NCI-H1694 (cell line): ENCODE measurements at regions not wholly inside any gene's neighbourhood (a gene's known extent, or its start where the extent isn't known, plus 50 kb on each side); places are given as distances from the start of the nearest gene placed in this dataset.
"Not testable (repeated sequence)": the region's sequence is repeated elsewhere in the genome, so short reads cannot be mapped to it uniquely, and the experiment has no call there.

Experiments
- DNase-seq: peaks from one replicate; lab custom pipeline; 2025; lab: John Stamatoyannopoulos, UW

DNA sequence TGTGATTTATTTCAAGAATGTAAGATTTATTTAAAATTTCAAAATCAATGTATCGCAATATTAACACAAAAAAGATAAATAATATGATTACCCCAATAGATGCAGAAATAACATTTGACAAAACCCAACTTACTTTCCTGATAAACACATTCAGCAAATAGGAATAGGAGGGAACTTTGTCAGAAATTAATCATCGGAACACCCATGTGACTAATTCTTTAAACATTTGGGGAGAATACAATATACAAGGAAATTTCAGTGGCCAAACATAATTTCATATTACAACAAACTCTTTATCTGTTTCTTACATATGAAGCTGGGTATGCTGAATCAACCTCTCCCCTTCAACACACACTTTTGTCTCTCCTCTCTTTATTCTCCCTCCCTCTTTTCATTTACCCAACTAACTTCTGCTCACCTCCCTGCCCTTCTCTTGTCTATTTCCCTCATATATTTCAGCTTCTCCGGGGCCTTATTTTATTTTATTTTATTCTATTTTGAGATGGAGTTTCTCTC, 309.6 kb upstream of the CNTNAP5 start:
- no peak for DNase-seq

DNA sequence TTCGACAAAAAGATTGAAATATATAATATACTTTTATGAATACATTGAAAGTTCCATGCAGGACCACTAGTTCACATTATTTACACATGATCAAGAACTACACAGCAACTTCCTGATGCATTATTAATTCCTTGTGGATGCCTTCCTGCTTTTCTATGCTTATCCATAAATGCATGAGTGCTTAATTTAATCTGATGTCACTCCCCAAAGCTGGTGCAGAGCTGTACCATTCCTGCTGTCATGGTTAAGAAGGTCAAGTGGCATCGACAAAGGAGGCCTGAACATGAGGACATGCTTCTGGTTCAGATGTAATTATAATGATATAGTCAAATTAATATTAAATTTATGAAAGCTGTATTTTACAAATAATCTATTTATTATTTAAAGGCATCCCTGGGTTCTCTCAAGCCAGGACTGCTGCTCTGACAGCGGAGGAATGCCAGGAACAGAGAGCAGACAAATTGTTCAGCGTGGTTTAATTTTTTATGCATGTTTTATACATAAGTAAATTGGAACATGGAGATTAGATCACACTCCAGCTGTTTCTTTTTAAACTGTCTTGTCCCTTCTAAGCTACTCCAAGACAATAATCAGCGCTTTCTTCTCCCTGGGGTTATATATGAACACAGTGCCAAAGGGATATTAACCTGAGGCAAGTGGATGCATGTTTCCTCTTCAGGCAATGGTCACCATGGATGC, 307.3 kb upstream of the CNTNAP5 start:
- no peak for DNase-seq

DNA sequence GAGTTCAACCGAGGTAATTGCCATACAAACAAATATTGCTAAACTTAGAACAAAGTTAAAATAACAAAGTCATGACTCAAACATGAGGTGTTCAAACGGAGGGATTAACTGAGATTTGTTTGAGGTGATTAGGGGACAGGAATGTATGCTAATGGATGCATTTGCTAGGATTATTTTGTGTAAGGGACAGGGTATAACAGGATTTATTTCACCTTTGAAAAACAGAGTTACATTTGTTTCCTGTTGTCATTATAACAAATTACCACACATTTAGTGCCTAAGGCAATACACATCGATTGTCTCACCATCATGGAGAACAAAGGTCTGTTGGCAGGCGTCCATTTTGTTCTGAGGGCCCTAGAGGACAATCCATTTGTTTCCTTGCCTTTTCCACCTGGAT, 304.3 kb upstream of the CNTNAP5 start:
- DNase-seq = no peak

DNA sequence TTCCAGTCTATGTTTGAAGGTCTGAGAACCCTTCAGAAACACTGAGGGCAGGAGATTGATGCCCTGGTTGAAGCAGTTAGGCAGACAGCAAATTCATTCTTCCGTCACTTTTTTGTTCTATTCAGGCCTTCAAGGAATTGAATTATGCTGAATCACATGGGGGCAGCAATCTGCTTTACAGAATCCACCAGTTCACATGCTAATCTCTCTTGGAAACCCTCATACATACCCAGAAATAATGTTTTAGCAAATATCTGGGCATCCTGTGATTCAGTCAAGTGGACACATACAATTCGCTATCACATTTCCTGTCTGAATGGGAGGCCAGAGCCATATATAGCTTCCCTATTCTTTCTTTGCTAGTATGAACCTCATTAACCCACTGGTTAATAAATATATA, 301.4 kb upstream of the CNTNAP5 start:
- DNase-seq = no peak

DNA sequence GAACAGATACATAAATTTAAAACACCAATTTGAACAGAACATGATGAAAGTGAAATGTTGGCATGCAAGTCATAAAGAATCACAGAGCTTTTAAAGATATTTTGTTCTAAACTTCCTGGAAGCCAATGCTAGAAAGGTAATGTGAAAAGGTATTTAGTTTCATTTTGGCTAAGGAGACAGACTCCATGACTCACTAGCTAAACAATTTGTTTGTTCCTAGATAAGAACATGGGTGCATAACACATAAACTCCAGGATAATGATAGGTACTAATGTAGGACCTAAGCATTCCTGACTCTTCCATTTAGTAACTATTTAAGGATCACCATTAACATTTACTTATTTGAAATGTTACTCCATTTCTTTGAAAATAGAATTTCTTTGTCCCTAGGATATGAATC, 292.5 kb upstream of the CNTNAP5 start:
- no peak for DNase-seq

DNA sequence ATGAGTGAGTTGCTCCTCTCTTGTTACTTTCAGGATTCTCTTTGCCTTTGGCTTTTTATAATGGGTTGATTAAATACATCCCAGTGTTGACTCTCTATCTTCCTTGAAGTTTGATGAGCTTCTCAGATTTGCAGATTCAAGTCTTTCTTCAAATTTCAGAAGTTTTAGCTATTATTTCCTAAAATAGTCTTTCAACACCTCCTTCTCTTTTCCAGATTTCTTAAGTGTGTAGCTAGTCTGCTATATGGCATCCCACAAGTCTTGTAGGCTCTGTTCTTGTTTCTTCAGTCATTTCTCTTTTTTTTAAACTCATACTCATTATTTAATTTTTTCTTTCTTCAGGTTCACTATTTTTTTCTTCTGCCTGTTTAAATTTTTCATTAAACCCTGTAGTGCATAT, 287.7 kb upstream of the CNTNAP5 start:
- no peak for DNase-seq

DNA sequence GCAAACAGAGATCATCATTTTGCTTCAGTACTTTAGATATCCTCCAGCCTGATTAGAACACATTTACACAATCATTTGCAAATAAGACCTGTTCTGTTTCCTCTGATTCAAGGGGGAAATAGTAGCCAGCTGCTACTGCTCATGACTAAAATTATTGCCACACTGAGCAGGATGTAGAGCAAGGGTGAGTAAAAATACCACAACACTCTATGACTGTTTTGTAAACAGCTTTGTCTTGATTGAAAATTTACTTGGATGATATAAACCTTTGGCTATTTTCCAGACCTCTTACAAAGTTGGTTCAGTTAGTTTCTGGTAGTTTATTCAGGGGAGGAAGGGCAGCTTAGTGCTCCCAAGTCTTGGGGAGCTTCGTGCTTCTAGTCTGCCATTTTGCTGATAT, 286.4 kb upstream of the CNTNAP5 start:
- DNase-seq = no peak

DNA sequence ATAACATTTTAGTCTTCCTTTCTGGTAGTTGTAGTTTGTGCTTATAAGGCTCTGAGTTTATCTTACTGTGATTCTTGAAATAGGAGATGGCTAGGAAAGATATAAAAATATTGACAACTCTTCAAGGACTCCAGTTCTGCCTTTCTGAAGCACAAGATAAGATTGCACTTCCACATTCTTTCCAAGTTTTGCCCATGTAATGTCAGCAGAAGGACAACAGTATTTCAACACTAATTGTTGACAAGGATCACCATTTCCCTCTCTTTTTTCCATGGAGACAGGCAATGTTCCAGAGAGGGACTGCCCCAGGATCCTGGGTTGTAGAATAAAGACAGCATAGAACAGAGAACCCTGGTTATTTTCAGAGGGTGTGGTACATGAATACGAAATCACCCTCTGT, 279.1 kb upstream of the CNTNAP5 start:
- no peak for DNase-seq

DNA sequence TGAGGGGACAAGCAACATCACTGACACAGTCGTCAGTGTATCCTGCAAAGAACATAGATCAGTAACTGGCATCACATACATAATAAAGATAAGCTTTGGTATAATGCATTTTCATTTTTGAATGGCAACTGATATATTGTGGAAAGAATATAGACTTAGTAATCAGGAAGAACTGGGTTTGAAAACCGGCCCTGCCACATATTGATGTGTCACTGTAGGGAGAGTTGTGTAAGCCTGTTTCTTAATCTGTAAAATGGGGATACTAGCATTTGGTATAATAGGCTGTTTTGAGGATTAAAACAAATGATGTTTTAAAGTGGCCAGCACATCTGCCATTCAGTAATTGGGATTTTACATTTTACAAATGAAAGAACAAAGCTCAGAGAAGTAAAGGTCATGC, 277.8 kb upstream of the CNTNAP5 start:
- DNase-seq = no peak

DNA sequence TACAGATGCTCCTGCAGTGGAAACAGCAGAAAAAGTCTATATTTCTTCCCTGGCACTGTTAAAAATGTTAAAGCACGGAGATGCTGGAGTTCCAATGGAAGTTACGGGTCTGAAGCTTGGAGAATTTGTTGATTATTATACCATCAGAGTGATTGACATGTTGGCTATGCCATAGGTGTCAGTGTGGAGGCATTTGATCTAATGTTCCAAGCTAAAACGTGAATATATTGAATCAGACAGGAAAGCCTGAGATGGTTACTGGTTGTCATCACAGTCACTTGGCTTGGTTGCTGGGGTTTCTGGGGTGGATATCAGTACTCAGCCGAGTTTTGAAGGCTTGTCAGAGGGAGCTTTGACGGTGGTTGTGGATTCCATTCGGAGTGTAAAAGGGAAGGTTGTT, 262.9 kb upstream of the CNTNAP5 start:
- no peak for DNase-seq

DNA sequence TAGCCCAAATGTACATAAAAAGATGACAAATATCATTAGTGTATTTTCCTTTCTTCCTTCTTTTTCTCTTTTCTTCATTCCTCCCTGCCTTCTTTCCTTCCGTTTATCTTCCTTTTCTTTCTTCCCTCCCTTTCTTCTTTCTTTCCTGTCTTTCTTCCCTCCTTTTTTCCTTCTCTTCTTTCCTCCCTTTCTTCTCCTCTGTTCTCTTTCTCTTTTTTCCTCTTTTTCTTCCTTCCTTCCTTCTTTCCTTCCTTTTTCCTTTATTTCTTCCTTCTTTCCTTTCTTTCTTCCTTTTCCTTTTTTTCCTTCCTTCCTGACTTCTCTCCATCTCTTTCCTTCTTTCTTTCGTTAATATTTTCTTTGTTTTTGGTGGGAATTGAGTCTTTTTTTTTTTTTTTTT, 256.9 kb upstream of the CNTNAP5 start:
- DNase-seq = no peak

DNA sequence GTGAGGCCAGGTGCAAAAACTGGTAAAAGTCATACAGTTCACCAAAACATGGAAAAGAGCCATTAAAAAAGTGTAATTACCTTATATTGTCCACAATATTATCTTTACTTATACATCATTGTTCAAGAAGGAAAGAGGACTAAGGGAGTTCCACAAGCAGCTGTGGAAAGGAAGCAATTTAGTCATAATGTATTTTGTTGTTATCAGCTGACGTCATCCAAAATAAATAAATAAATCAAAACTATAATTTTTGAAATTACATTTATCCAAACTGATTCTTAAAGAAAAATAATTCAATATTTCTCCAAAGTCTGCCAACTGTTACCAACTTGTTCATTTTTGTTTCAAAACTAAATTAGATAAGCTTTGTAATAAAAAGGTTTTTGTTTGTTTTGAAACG, 256.1 kb upstream of the CNTNAP5 start:
- DNase-seq = no peak

DNA sequence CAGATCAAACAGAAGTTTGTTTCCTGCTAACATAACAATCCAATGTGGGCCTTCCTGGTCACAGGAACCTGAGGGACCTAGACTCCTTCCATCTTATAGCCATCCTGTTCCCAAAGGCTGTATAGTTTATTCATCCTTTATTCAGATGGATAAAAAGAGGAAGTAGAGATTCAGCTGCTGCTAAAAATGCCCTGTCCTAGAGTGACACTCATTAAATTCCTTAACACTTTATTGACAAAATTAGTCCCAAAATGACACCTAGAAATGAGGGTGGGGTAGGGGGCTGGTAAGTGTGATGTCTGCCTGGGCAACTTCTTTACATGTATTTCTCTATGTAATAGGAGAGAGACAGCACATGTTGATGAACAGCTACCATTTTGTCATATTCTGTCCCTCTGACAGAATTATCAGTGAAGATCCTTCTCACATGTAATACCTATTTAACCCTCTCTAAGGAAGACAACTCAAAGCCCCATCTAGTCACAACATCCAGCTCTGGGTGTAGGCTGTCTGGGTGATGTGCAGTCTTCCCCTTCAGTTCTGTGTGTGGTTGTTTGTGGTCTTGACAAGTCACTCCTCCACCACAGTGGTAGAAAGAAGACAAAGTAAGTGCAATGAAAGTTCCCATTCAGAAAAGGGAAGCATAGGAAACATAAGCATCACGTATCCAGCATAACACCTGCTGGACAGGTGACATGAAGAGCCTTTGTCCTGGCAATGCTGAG, 253.9 kb upstream of the CNTNAP5 start:
- no peak for DNase-seq

DNA sequence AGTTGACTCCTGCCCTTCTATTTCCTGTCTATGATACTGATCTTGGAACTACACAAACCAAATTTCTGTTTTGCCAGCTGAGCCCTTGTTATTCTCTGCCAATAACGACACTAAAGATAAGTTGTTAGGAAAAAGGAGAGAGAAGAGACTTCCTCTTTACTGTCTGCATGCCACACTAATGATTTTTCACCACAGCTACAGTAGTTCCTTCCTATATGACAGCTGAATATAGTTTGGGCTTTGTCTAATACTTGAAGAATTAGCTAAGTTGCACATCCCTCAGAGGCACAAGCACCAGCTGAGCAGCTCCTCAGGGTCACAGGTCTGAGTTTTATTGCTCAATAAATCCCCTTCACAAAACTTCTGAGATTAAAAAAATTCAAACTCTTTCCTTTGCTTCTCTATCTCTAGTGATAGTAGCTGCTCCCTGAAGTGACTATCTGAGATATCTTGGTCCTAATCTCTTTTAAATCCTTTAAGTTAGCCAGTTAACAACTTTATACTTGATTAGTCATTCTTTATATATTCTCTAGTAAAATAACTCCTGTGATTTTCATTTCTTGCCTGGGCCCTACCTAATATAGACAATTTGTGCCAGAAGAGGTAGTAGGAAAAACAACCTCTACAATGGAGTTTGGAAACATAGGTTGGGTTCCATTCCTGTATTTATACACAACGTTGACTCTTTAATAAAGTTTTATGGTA, 253.0 kb upstream of the CNTNAP5 start:
- DNase-seq = no peak

DNA sequence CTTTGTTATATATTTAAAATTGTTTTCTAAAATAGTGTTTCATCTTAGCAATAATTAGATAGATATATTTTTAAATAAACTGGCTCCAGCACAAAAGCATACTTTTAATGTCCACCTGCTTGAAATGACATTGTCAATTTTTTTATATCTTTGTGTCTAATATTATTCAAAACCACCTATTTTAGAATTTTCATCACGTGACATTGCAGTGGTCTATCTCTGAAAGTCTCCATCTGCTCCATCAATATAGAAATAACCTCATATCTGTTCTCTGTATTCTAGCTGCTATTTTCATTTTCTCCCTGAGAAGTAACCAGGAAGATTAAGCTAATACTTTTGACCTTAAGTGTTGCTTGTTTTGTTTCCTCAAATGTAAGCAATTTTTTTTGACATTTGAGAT, 248.0 kb upstream of the CNTNAP5 start:
- no peak for DNase-seq

DNA sequence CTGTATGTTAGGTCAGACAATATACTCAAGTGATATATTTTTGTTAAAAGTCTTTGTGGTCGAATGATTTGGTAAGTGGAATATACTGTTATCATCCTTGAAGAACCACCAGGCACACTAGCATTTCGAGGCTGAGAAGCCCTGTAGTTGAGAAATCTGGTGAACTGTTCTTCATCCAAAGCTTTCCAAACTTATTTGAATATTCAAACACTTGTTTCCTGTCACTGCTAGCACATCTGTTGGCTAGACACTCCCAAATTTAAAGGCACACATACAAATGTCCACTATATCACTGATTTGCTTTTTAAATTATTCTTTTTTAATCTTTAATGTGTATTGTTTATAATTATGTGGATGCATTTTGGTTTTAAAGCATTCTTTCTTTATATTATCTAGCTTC, 241.9 kb upstream of the CNTNAP5 start:
- no peak for DNase-seq

DNA sequence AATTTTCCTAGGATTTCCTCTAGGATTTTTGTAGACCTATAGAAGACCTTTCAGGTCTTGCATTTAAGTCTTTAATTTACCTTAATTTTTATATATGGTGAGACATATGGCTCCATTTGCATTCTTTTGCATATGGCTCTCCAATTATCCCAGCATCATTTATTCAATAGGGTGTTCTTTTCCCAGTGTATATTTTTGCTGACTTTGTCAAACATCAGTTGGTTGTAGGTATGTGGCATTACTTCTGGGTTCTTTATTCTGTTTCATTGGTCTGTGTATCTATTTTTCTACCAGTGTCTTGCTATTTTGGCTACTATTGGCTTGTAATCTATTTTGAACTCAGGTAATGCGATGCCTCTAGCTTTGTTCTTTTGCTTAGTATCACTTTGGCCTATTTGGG, 239.8 kb upstream of the CNTNAP5 start:
- DNase-seq = no peak

DNA sequence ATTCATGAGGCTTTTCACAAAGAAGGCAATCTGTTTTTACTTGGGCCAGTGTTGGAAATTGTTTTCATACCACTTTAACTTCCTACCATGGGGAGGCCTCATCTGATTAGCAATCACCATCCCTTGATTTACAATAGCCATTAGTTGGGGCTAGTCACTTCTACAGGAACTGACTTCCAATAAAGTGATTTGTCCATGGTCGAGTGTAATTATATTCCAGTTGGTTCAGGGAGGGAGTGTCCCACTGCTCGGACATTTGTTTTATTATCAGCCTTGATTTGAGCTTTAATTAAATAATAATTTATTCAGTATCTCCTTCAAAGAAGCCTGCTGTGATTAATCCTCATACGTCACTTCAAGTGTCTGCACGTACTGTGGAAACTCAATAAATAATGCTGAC, 233.9 kb upstream of the CNTNAP5 start:
- no peak for DNase-seq

DNA sequence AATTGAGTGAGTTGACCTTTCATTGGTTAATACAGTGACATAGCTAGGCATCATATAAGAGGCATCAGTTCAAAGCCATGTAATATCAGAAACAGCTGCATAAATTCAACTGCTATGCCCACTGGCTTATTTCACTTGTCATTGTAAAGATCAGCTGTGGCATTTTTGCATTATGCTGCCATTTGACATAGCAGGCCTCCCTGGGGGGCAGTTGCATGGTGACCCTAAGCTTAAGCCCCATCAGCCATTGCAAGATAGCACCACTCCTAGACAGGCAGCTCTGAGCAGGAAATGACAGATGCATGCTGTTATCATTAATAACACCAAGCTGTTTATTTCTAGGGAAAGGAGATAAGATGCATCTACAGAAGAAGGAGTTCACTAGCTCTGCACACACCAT, 233.4 kb upstream of the CNTNAP5 start:
- DNase-seq = no peak

DNA sequence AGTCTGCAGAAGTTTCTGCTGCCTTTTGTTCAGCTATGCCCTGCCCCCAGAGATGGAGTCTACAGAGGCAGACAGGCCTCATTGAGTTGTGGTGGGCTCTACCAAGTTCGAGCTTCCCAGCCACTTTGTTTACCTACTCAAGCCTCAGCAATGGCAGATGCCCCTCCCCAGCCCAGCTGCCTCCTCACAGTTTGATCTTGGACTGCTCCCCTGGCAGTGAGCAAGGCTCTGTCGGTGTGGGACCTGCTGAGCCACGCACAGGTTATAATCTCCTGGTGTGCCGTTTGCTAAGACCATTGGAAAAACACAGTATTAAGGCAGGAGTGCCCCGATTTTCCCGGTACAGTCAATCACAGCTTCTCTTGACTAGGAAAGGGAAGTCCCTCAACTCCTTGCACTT, 221.0 kb upstream of the CNTNAP5 start:
- DNase-seq = not testable (repeated sequence)

DNA sequence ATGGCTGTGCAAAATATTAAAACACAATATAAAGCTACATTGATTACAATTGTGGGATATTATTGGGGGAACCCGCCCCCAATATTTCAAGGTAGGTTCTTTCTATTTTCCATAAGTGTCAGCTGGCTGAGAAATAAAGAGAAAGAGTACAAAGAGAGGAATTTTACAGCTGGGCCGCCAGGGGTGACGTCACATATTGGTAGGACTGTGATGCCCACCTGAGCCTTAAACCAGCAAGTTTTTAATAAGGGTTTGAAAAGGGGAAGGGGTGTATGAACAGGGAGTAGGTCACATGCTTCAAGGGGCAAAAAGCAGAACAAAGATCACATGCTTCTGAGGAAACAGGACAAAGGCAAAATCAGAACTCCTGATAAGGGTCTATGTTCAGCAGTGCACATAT, 219.3 kb upstream of the CNTNAP5 start:
- not testable (repeated sequence) for DNase-seq

DNA sequence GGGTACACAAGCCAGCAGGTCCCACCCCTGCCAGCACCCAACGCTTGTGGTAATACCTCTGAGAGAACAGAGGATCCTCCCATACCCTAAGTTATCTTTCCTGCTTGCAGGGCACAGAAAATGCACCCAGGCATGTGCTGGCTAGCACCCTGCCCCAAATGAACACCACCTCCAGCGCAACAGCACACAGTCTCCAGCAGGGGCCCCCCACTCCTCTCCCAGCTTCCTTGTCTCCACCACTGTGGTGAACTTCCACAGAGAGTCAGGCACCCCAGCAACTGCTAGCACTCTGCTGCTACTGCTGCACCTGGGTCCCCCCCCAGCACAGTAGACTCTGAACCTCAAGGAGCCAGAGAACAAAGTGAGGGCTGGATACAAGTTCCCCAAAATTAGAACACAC, 216.8 kb upstream of the CNTNAP5 start:
- no peak for DNase-seq

DNA sequence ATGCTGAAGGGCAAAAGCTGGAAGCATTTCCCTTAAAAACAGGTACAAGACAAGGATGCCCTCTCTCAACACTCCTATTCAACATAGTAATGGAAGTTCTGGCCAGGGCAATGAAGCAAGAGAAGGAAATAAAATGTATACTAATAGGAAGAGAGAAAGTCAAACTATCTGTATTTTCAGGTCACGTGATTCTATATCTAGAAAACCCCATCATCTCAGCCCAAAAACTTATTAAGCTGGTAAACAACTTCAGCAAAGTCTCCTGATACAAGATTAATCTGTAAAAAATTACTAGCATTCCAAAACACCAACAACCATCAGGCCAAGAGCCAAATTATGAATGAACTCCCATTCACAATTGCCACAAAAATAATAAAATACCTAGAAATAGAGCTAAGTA, 213.2 kb upstream of the CNTNAP5 start:
- DNase-seq = no peak
